Karpas-422 (cell line): ENCODE measurements at regions not wholly inside any gene's neighbourhood (a gene's known extent, or its start where the extent isn't known, plus 50 kb on each side); places are given as distances from the start of the nearest gene placed in this dataset.
A peak's percentile ranks its signal among the peaks of the same experiment; 100 is the strongest.

Experiments
- DNase-seq: peaks from one replicate; pipeline ENCODE4 v3.0.0-alpha.2; 2015
- H2AFZ ChIP-seq: fragments of 200-600 bp; sonication (generic); 2 replicates; pipeline ENCODE4 v1.6.1; 2014; ENCODE audit warnings: antibody characterized with exemption, low read length, mixed read lengths
- H3K27ac ChIP-seq: fragments of 200-600 bp; sonication (generic); 2 replicates; pipeline ENCODE4 v1.5.1; 2014; ENCODE audit warnings: mild to moderate bottlenecking, low read length, moderate library complexity
- H3K27me3 ChIP-seq: fragments of 200-600 bp; sonication (generic); 2 replicates; pipeline ENCODE4 v1.6.1; 2014; ENCODE audit warnings: low read length, mixed read lengths
- H3K36me3 ChIP-seq: fragments of 200-600 bp; sonication (generic); 2 replicates; pipeline ENCODE4 v1.6.1; 2014; ENCODE audit warnings: low read length, mixed read lengths; ENCODE audit not compliant: insufficient read depth
- H3K4me1 ChIP-seq: fragments of 200-600 bp; sonication (generic); 2 replicates; pipeline ENCODE4 v1.6.1; 2014; ENCODE audit warnings: mild to moderate bottlenecking, low read length, mixed read lengths
- H3K4me2 ChIP-seq: fragments of 200-600 bp; sonication (generic); 2 replicates; pipeline ENCODE4 v1.6.1; 2014; ENCODE audit warnings: low read length, low read depth, mild to moderate bottlenecking; ENCODE audit not compliant: poor library complexity, severe bottlenecking
- H3K4me3 ChIP-seq: fragments of 200-600 bp; sonication (generic); 2 replicates; pipeline ENCODE4 v1.5.1; 2014; ENCODE audit warnings: mild to moderate bottlenecking, antibody characterized with exemption, low read length, mixed read lengths
- H3K79me2 ChIP-seq: fragments of 200-600 bp; sonication (generic); 2 replicates; pipeline ENCODE4 v1.6.1; 2014; ENCODE audit warnings: mild to moderate bottlenecking, low read length, mixed read lengths
- H3K9ac ChIP-seq: fragments of 200-600 bp; sonication (generic); 2 replicates; pipeline ENCODE4 v1.6.0; 2014; ENCODE audit warnings: low read length
- H3K9me2 ChIP-seq: fragments of 200-600 bp; sonication (generic), shearing (Covaris generic); replicated peaks from 2 replicates; pipeline ENCODE4 v1.6.0; 2014; ENCODE audit warnings: mild to moderate bottlenecking, low read length, moderate library complexity; ENCODE audit not compliant: insufficient read depth
- H3K9me3 ChIP-seq: fragments of 300-700, 200-600 bp; sonication (generic); 2 replicates; pipeline ENCODE4 v1.6.1; 2014; ENCODE audit warnings: low read length, mixed read lengths
- H4K20me1 ChIP-seq: fragments of 200-600 bp; sonication (generic); 2 replicates; pipeline ENCODE4 v1.6.1; 2014; ENCODE audit warnings: mild to moderate bottlenecking, antibody characterized with exemption, low read length, low read depth; ENCODE audit not compliant: insufficient read depth

DNA sequence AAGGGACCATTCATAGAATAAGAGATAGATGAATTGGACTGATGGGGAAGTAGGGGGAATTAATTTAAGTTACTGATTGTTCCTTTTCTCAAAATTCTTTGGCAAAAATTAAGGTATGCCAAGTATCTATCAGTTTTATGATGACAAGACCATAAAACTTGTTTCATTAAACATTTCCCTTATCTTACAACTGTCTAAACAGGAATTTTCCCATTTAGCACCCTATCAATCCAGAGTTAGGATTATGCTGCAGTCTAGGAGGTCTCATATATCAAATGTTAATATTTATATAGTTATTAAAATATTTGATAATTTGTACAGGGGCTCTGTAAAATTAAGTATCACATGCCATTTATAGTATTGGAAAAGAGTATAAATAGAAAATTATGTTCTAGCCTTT is 51.5 kb upstream of the ARID1B start:
- H3K9ac ChIP-seq = no peak overlapping the region
- no peak overlapping the region for H2AFZ ChIP-seq
- no peaks in the 10 kb centered on the region for H3K9me3 ChIP-seq
- no peaks in the 10 kb centered on the region for H3K9me2 ChIP-seq
- H3K4me1 ChIP-seq = peaks cover 15% of the 10 kb centered on the region
- H3K4me3 ChIP-seq = no peak overlapping the region
- H3K27ac ChIP-seq = no peak overlapping the region
- no peaks in the 10 kb centered on the region for H3K27me3 ChIP-seq
- no peak overlapping the region for H3K4me2 ChIP-seq
- no peaks in the 10 kb centered on the region for H4K20me1 ChIP-seq
- H3K79me2 ChIP-seq = no peaks in the 10 kb centered on the region
- no peaks in the 10 kb centered on the region for H3K36me3 ChIP-seq
- no peak for DNase-seq

DNA sequence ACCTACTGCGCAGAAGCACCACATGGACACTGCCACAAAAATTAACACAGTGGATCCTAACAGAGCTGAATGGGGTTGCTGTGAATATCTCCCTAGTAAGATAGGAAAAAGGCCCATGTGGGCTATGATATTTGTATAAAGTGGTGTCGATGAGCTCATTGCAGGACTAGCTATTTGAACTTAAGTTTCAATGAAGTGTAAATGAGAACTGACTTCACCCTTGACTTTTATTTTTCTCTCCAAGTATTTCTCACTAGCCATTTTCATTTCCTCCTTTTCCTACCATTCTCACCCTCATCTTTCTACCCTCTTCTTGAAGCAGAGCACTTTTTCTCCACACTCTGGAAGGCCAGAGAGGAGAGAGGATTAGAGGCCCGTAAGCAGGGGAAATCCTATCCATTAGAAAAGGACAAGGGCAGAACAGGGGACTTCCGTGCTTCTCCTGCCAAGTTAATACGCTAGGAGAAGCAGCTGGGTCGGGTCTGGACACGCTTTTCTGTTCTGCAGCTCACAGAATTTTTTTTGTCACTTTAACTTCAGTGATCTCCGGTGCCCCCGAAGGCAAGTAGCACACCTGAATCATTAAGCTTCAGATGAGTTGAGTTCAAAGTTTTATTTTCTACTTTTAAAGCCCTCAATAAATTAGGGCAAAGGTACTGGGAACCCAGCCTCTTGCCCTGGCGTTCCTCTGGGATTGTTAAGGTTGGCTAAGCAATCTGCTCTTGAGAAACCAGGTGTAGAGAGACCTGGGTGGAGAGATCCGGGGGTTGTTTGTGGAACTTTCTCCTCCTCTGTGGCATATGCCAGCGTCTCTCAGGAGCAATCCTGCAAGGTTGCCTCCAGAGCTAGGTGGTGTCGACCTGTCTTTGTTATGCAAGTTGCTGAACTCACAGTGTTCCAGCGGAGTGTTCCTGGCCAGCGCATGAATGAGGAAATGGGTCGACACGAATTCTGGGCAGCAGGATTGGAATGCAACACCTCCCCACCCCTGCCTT is 56.2 kb upstream of the ARID1B start:
- Histone ChIP-seq H3K4me2 (peak overlapping the region; percentile 71), H3K4me3 (no peak overlapping the region), H2AFZ (peak overlapping the region; percentile 78; the same call in 1 of the 2 replicates), H3K9me3 (no peaks in the 10 kb centered on the region), H3K9ac (no peak overlapping the region), H4K20me1 (no peaks in the 10 kb centered on the region), H3K27ac (no peak overlapping the region), H3K36me3 (no peaks in the 10 kb centered on the region), H3K9me2 (no peaks in the 10 kb centered on the region), H3K79me2 (no peaks in the 10 kb centered on the region), H3K27me3 (no peaks in the 10 kb centered on the region), H3K4me1 (peaks cover 20% of the 10 kb centered on the region)
- no peak for DNase-seq

DNA sequence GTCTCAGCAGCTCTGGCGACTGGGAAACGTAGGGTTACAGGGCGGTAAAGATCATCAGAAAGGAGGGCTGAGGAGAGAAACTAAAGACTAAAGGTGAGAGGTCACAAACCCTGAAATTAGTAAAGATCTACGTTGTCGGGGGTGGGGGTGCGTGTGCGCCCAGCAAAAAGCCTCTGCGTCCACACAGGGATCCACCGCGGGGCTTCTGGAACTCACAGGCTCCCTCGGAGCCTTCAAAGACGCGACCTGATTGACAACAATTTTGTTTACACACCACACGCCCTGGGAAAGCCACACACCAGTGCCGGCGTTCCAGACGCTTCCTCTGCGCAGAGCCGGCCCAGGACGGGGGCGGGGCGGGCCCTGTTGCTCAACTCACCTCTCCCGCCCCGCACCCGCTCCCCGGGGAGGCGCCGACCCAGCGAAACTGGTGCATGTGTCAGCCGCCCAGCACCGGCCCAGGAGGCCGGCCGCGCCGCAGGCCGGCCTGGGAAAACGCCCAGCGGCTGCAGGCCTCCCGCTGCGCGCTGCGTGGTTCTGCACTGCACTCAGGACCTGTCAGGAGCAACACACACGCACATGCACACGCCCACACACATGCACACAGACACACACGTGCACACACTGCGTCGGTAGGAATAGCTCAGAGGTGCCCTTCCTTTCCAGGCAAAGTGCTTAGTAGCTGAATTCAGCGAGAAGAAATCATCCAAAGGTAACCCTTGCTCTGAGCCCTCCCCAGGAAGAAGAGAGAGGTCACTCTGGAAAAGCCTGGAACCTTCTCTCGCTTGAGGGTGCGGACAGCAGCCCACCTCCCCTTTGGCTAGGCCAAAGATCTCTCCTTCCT is 57.2 kb upstream of the ARID1B start:
- no peaks in the 10 kb centered on the region for H3K27me3 ChIP-seq
- no peaks in the 10 kb centered on the region for H3K36me3 ChIP-seq
- no peak overlapping the region for H3K27ac ChIP-seq
- peak; percentile 66 for DNase-seq
- no peaks in the 10 kb centered on the region for H4K20me1 ChIP-seq
- no peaks in the 10 kb centered on the region for H3K9me2 ChIP-seq
- peaks cover 20% of the 10 kb centered on the region for H3K4me1 ChIP-seq
- H2AFZ ChIP-seq = peak overlapping the region; percentile 78
- no peaks in the 10 kb centered on the region for H3K79me2 ChIP-seq
- H3K9ac ChIP-seq = peak overlapping the region; percentile 48
- no peaks in the 10 kb centered on the region for H3K9me3 ChIP-seq
- peak overlapping the region; percentile 71 for H3K4me2 ChIP-seq
- peak overlapping the region; percentile 60 for H3K4me3 ChIP-seq

DNA sequence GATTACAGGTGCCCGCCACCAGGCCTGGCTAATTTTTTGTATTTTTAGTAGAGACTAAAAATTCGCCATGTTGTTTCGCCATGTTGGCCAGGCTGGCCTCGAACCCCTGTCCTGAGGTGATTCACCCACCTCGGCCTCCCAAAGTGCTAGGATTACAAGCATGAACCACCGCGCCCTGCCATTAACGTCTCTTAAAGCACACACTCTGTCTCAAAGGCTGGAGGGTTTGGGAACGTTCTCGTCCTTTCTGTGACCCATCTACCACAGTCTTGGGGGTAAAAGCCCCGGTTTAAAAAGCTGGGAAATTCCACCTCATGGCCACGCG is 57.8 kb upstream of the ARID1B start:
- H3K4me1 ChIP-seq = peaks cover 20% of the 10 kb centered on the region
- H3K4me2 ChIP-seq = peak overlapping the region; percentile 71
- no peaks in the 10 kb centered on the region for H3K9me2 ChIP-seq
- DNase-seq = no peak
- no peaks in the 10 kb centered on the region for H3K27me3 ChIP-seq
- H2AFZ ChIP-seq = peak overlapping the region; percentile 78
- peak overlapping the region; percentile 60 for H3K4me3 ChIP-seq
- H4K20me1 ChIP-seq = no peaks in the 10 kb centered on the region
- peak overlapping the region; percentile 48 for H3K9ac ChIP-seq
- H3K79me2 ChIP-seq = no peaks in the 10 kb centered on the region
- no peaks in the 10 kb centered on the region for H3K36me3 ChIP-seq
- H3K9me3 ChIP-seq = no peaks in the 10 kb centered on the region
- no peak overlapping the region for H3K27ac ChIP-seq

DNA sequence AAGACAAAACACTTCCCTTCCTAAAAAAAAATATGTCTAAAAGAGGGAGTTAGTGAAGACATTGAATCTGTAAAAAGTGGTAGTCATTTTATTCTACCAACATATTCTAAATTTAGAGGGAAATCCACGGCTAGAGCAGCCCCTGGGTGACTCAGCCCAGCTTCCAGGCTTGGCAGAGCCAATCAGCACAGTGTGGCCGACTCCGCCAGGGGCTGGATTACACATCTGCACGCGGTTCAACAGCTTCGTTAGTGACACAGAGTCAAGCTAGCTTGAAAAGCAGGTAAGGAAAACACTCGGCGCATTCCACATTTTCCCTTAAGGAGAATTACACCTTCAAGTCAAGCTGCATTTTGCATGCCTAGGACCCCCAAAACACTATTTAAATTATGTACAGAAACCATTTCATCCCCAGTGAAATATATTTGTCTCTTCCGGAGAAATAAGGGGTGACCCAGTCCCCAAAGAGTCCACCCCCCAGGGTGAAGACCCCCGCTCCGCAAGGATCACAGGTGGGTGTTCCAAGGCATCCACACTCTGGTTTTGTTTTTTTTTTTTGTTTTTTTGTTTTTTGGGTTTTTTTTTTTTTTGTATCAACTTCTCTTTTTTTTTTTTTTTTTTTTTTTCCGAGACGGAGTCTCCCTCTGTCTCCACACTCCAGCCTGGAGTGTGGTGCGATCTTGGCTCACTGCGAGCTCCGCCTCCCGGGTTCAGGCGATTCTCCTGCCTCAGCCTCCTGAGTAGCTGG is 58.4 kb upstream of the ARID1B start:
- H3K27me3 ChIP-seq = no peaks in the 10 kb centered on the region
- no peaks in the 10 kb centered on the region for H4K20me1 ChIP-seq
- no peaks in the 10 kb centered on the region for H3K36me3 ChIP-seq
- H3K4me2 ChIP-seq = no peak overlapping the region
- no peak overlapping the region for H2AFZ ChIP-seq
- no peaks in the 10 kb centered on the region for H3K9me2 ChIP-seq
- H3K4me1 ChIP-seq = peaks cover 21% of the 10 kb centered on the region
- no peak overlapping the region for H3K27ac ChIP-seq
- no peaks in the 10 kb centered on the region for H3K79me2 ChIP-seq
- no peaks in the 10 kb centered on the region for H3K9me3 ChIP-seq
- H3K4me3 ChIP-seq = no peak overlapping the region
- no peak overlapping the region for H3K9ac ChIP-seq
- no peak for DNase-seq

DNA sequence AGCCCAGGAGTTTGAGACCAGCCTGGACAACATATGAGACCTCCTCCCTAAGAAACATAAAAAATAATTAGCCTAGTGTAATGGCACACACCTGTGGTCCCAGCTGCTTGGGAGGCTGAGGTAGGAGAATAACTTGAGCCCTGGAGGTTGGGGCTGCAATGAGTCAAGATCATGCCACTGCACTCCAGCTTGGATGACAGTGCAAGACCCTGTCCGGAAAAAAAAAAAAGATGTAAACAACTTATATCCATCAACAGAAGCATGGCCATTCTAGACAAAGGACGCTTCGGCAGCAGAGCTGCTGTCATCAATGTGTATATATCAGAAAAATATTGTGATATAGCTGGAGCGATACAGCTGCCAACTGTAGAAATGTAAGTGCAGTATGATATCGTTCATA is 59.6 kb upstream of the ARID1B start:
- H3K27ac ChIP-seq = no peak overlapping the region
- no peaks in the 10 kb centered on the region for H3K36me3 ChIP-seq
- H4K20me1 ChIP-seq = no peaks in the 10 kb centered on the region
- no peak overlapping the region for H3K4me2 ChIP-seq
- H2AFZ ChIP-seq = no peak overlapping the region
- H3K4me3 ChIP-seq = no peak overlapping the region
- no peak overlapping the region for H3K9ac ChIP-seq
- no peaks in the 10 kb centered on the region for H3K79me2 ChIP-seq
- H3K9me3 ChIP-seq = no peaks in the 10 kb centered on the region
- no peak for DNase-seq
- H3K4me1 ChIP-seq = peaks cover 28% of the 10 kb centered on the region
- no peaks in the 10 kb centered on the region for H3K9me2 ChIP-seq
- no peaks in the 10 kb centered on the region for H3K27me3 ChIP-seq

DNA sequence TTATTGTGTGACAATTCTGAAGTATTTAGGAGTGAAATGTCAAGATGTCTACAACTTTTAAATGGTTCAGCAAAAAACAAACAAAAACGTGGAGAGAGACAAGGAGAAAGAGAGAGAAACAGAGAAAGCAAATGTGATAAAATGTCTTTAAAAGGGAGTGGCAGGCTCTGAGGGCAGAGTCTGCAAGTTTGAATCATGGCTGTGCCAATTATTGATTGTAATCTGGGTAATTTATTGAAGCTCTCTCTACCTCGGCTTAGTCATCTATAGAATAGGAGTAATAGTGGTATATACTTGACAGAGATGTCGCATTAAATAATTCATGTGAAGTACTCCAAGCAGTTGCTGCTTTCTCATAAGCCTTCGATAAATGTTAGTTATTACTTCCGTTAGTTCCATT is 61.3 kb upstream of the ARID1B start:
- Histone ChIP-seq H3K9me3 (no peaks in the 10 kb centered on the region), H3K27me3 (no peaks in the 10 kb centered on the region), H3K4me1 (peaks cover 23% of the 10 kb centered on the region), H3K4me2 (no peak overlapping the region), H2AFZ (no peak overlapping the region), H3K27ac (no peak overlapping the region), H3K9me2 (no peaks in the 10 kb centered on the region), H3K79me2 (no peaks in the 10 kb centered on the region), H4K20me1 (no peaks in the 10 kb centered on the region), H3K36me3 (no peaks in the 10 kb centered on the region), H3K4me3 (no peak overlapping the region), H3K9ac (no peak overlapping the region)
- DNase-seq = no peak

DNA sequence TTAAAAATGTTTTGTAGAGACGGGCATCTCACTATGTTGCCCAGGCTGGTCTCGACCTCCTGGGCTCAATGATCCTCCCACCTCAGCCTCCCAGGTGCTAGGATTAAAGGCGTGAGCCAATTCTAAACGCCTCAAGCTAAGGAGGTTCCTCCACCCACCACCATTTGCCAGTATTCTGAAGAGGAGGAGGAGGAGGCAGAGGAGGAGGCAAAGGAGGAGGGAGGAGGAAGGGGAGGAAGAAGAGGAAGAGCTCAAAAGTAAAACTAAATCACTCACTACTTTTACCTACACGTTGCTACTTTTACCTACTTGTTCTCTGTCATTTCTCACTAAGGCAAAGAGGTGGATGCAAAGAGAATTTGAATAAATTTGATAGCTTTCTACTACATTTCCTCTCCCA is 63.6 kb upstream of the ARID1B start:
- Histone ChIP-seq H3K27me3 (no peaks in the 10 kb centered on the region), H3K9me3 (no peaks in the 10 kb centered on the region), H3K4me3 (no peak overlapping the region), H4K20me1 (no peaks in the 10 kb centered on the region), H2AFZ (no peak overlapping the region), H3K9me2 (no peaks in the 10 kb centered on the region), H3K27ac (no peak overlapping the region), H3K4me2 (no peak overlapping the region), H3K4me1 (peaks cover 8% of the 10 kb centered on the region), H3K36me3 (no peaks in the 10 kb centered on the region), H3K79me2 (no peaks in the 10 kb centered on the region), H3K9ac (no peak overlapping the region)
- DNase-seq = no peak
